ENCODE measurements at regions not wholly inside any gene's neighbourhood (a gene's known extent, or its start where the extent isn't known, plus 50 kb on each side); places are given as distances from the start of the nearest gene placed in this dataset.

DNA sequence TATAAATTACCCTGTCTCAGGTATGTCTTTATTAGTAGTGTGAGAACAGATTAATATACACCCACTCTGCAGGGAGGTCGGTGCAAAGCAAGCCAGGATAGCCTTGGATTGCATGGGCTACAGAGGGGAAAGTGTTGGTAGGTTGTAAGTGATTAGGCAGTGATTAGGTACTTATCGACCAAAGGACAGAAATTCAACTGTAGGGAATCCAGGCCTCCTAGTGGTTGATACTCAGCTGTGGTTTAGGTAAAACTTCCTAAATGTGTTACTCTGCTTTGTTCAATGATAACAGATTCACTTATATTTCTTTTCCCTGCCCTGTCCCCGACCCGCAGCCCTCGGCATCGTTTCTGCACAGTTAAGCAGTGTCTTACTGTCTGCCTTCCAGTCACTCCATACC lies 444.0 kb downstream of the FIGN start:
- Mint-ChIP-seq H3K27ac (no peak overlapping the region), H3K4me1 (no peaks in the 10 kb centered on the region), H3K4me3 (no peak overlapping the region), H3K36me3 (no peaks in the 10 kb centered on the region), H3K9me3 (peaks cover 12% of the 10 kb centered on the region)
- DNase-seq (ENCODE audit: low spot score in 2 of 2) (no peak), ATAC-seq (no peak)

GRCh38 chr2:163281717-163282116 lies 443.1 kb upstream of the KCNH7 start:
- Mint-ChIP-seq H3K27ac (no peak overlapping the region), H3K4me1 (no peaks in the 10 kb centered on the region), H3K4me3 (no peak overlapping the region), H3K36me3 (no peaks in the 10 kb centered on the region), H3K9me3 (peaks cover 18% of the 10 kb centered on the region)
- ATAC-seq: no peak
- no peak for DNase-seq (ENCODE audit: low spot score in 2 of 2)

GRCh38 chr2:163269374-163270021 lies 430.9 kb upstream of the KCNH7 start:
- DNase-seq (ENCODE audit: low spot score in 2 of 2): no peak

GRCh38 chr2:163266772-163267171 lies 428.2 kb upstream of the KCNH7 start:
- Mint-ChIP-seq H3K36me3 (no peaks in the 10 kb centered on the region), H3K4me3 (no peak overlapping the region), H3K4me1 (no peaks in the 10 kb centered on the region), H3K9me3 (peaks cover 10% of the 10 kb centered on the region), H3K27ac (no peak overlapping the region)
- DNase-seq (ENCODE audit: low spot score in 2 of 2) (no peak), ATAC-seq (no peak)

More at GRCh38 chr2:163269374-163270021, 430.9 kb upstream of the KCNH7 start:
- H3K36me3 Mint-ChIP-seq: no peaks in the 10 kb centered on the region
- ATAC-seq: no peak
- no peaks in the 10 kb centered on the region for H3K4me1 Mint-ChIP-seq
- peaks cover 26% of the 10 kb centered on the region for H3K9me3 Mint-ChIP-seq
- no peak overlapping the region for H3K27ac Mint-ChIP-seq
- no peak overlapping the region for H3K4me3 Mint-ChIP-seq

- ATAC-seq (no peak), DNase-seq (ENCODE audit: low spot score in 2 of 2) (no peak)
- H3K27ac Mint-ChIP-seq: no peak overlapping the region
- no peaks in the 10 kb centered on the region for H3K4me1 Mint-ChIP-seq
- H3K36me3 Mint-ChIP-seq: no peaks in the 10 kb centered on the region
- H3K4me3 Mint-ChIP-seq: no peak overlapping the region
- peaks cover 8% of the 10 kb centered on the region for H3K9me3 Mint-ChIP-seq
Measured at GRCh38 chr2:163265562-163265961, 427.0 kb upstream of the KCNH7 start.

DNA sequence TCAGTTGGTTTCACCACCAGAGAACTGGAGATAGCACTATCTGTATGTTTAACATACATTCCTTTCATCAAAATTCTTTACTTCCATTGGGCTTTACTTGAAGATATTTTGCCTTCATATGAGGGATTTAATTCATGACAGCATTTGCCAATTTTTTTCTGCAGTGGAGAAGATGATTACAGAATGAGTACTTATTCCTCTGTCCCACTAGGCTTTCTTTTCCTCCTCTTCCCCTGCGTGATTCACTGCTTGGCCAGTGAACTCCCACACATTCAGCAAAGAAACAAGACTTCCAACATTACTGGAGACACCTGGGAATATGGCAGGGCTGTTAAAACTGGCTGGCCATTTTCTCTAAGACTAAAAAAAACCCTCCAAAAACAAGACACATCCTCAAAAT lies 425.8 kb upstream of the KCNH7 start:
- H3K9me3 Mint-ChIP-seq: peaks cover 8% of the 10 kb centered on the region
- H3K4me3 Mint-ChIP-seq: no peak overlapping the region
- H3K4me1 Mint-ChIP-seq: no peaks in the 10 kb centered on the region
- DNase-seq (ENCODE audit: low spot score in 2 of 2) (no peak), ATAC-seq (no peak)
- no peaks in the 10 kb centered on the region for H3K36me3 Mint-ChIP-seq
- H3K27ac Mint-ChIP-seq: no peak overlapping the region

- Mint-ChIP-seq H3K9me3 (peaks cover 8% of the 10 kb centered on the region), H3K27ac (no peak overlapping the region), H3K36me3 (no peaks in the 10 kb centered on the region), H3K4me1 (no peaks in the 10 kb centered on the region), H3K4me3 (no peak overlapping the region)
- no peak for DNase-seq (ENCODE audit: low spot score in 2 of 2)
- ATAC-seq: no peak
Measured at GRCh38 chr2:163259489-163259888, 420.9 kb upstream of the KCNH7 start.

GRCh38 chr2:163255086-163255485 lies 416.5 kb upstream of the KCNH7 start:
- no peak overlapping the region for H3K4me3 Mint-ChIP-seq
- no peak overlapping the region for H3K27ac Mint-ChIP-seq
- H3K4me1 Mint-ChIP-seq: no peaks in the 10 kb centered on the region
- DNase-seq (ENCODE audit: low spot score in 2 of 2): no peak
- H3K36me3 Mint-ChIP-seq: no peaks in the 10 kb centered on the region
- ATAC-seq: no peak
- peaks cover 12% of the 10 kb centered on the region for H3K9me3 Mint-ChIP-seq

DNA sequence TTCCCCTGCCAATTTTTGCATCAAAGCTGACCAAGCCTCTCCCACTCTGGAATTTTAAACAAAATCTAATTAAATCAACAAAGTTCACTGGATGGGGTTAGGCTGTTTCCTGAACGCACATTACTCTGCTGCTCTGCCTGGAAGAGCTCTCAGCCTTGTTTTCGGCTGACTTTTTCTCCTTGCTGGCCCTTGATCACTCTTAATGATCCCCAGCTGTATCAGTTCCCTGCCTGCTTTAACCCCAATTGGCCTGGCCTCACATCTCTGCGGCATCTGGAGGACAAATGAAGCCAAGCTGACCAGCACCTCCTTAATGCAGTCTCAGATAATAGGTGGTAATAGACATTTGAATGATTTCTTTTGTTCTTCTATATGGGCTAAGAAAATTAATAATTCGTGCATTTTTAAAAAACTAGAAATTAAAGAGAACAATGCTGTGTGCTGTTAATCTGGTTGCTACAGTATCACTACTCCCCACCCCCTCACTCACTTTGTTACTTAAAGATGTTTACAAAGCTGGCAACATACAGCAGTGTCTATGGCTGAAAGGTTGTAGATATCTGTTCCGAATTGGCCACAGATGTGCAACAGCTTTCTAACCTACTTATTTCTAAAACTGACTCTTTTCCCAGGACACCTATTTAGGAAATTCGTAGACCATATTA lies 415.2 kb upstream of the KCNH7 start:
- no peak for DNase-seq (ENCODE audit: low spot score in 2 of 2)
- Mint-ChIP-seq H3K36me3 (no peaks in the 10 kb centered on the region), H3K4me3 (no peak overlapping the region), H3K9me3 (peaks cover 12% of the 10 kb centered on the region), H3K27ac (no peak overlapping the region), H3K4me1 (no peaks in the 10 kb centered on the region)
- ATAC-seq: no peak

- no peak overlapping the region for H3K4me3 Mint-ChIP-seq
- no peak overlapping the region for H3K27ac Mint-ChIP-seq
- ATAC-seq (no peak), DNase-seq (ENCODE audit: low spot score in 2 of 2) (no peak)
- no peaks in the 10 kb centered on the region for H3K4me1 Mint-ChIP-seq
- peaks cover 10% of the 10 kb centered on the region for H3K9me3 Mint-ChIP-seq
- no peaks in the 10 kb centered on the region for H3K36me3 Mint-ChIP-seq
Measured at GRCh38 chr2:163252199-163252598, 413.6 kb upstream of the KCNH7 start.

GRCh38 chr2:163248376-163249253 lies 410.0 kb upstream of the KCNH7 start:
- ATAC-seq (no peak), DNase-seq (ENCODE audit: low spot score in 2 of 2) (no peak)
- Mint-ChIP-seq H3K4me3 (no peak overlapping the region), H3K4me1 (no peaks in the 10 kb centered on the region), H3K9me3 (peaks cover 2% of the 10 kb centered on the region), H3K27ac (no peak overlapping the region), H3K36me3 (no peaks in the 10 kb centered on the region)

DNA sequence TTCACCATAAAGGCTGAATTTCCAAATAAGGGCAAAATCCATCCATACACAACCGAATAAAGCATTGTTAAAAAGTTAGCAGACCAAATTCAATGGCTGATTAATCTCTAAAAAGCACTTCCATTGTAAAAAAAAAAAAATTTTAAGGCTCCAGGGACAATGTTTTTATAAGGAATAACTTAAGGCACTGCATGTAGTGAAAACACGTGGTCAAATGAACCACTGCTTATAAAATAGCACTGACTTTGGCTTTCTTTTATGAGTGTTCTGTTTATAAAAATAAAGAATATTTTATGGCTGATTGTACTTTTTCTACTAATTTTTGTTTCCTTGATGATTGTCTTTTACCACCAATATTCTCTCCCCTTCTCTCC lies 409.3 kb upstream of the KCNH7 start:
- Mint-ChIP-seq H3K4me1 (no peaks in the 10 kb centered on the region), H3K9me3 (peaks cover 1% of the 10 kb centered on the region), H3K4me3 (no peak overlapping the region), H3K27ac (no peak overlapping the region), H3K36me3 (no peaks in the 10 kb centered on the region)
- no peak for DNase-seq (ENCODE audit: low spot score in 2 of 2)
- ATAC-seq: no peak

- DNase-seq (ENCODE audit: low spot score in 2 of 2): no peak
- H3K36me3 Mint-ChIP-seq: no peaks in the 10 kb centered on the region
- no peak overlapping the region for H3K4me3 Mint-ChIP-seq
- no peak for ATAC-seq
- no peak overlapping the region for H3K27ac Mint-ChIP-seq
- H3K9me3 Mint-ChIP-seq: no peaks in the 10 kb centered on the region
- H3K4me1 Mint-ChIP-seq: no peaks in the 10 kb centered on the region
Measured at GRCh38 chr2:163247156-163247846, 408.7 kb upstream of the KCNH7 start.

DNA sequence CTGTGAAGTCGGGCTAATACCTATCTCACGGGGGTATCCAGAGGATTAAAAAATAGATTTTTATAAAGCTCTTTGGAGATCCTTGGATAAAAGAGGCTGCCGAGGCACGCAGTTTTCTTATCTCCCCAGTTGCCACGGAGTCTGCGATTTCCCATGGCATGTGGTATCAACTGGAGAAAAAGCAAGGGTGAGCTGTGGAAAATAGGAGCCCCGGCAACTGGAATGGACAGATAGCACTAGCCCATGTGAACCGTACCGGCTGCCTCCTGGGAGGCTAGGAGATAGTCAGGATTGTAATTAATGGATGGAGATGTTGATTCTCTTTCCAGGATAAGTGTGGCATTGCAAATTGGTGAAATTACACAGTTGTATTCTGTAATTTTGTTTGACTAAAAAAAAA lies 407.6 kb upstream of the KCNH7 start:
- DNase-seq (ENCODE audit: low spot score in 2 of 2): no peak
- Mint-ChIP-seq H3K9me3 (peaks cover 2% of the 10 kb centered on the region), H3K36me3 (no peaks in the 10 kb centered on the region), H3K4me3 (no peak overlapping the region), H3K27ac (no peak overlapping the region), H3K4me1 (no peaks in the 10 kb centered on the region)
- no peak for ATAC-seq

- ATAC-seq (no peak), DNase-seq (ENCODE audit: low spot score in 2 of 2) (no peak)
- H3K4me1 Mint-ChIP-seq: no peaks in the 10 kb centered on the region
Measured at GRCh38 chr2:163236553-163236952, 398.0 kb upstream of the KCNH7 start.

More at GRCh38 chr2:163236553-163236952, 398.0 kb upstream of the KCNH7 start:
- H3K4me3 Mint-ChIP-seq: no peak overlapping the region
- H3K9me3 Mint-ChIP-seq: peaks cover 16% of the 10 kb centered on the region
- no peak overlapping the region for H3K27ac Mint-ChIP-seq
- H3K36me3 Mint-ChIP-seq: no peaks in the 10 kb centered on the region

Measured in stimulated activated effector memory CD8-positive, alpha-beta T cell treated with anti-CD3 and anti-CD28 coated beads, Interleukin-12 subunit alpha, Interleukin-12 subunit beta, amount 100 ng/mL, for 72 hours (primary cell).